H9 (cell line): ENCODE measurements at regions not wholly inside any gene's neighbourhood (a gene's known extent, or its start where the extent isn't known, plus 50 kb on each side); places are given as distances from the start of the nearest gene placed in this dataset.

Experiments used
- DNase-seq: peaks from one replicate; pipeline ENCODE4 v3.0.0-alpha.2; 2017
- H2AFZ ChIP-seq: one replicate; pipeline ENCODE4 v1.6.1; 2013; ENCODE audit warnings: mild to moderate bottlenecking, low read length, control low read depth, moderate library complexity
- H2AK5ac ChIP-seq: 2 replicates; pipeline ENCODE4 v1.6.1; 2013; ENCODE audit warnings: low read length, control low read depth, mixed read lengths; ENCODE audit not compliant: insufficient read length
- H2BK120ac ChIP-seq: one replicate; pipeline ENCODE4 v1.6.1; 2013; ENCODE audit warnings: low read depth, mild to moderate bottlenecking, low read length, control low read depth, inconsistent platforms; ENCODE audit not compliant: poor library complexity, severe bottlenecking
- H2BK12ac ChIP-seq: 2 replicates; pipeline ENCODE4 v1.6.1; 2013; ENCODE audit warnings: low read length, control low read depth, mixed read lengths, low read depth; ENCODE audit not compliant: insufficient read length
- H2BK15ac ChIP-seq: 2 replicates; pipeline ENCODE4 v1.6.1; 2013; ENCODE audit warnings: low read depth, low read length, control low read depth
- H2BK20ac ChIP-seq: one replicate; pipeline ENCODE4 v1.6.1; 2013; ENCODE audit warnings: low read depth, mild to moderate bottlenecking, low read length, control low read depth, inconsistent platforms; ENCODE audit not compliant: poor library complexity, severe bottlenecking
- H2BK5ac ChIP-seq: 2 replicates; pipeline ENCODE4 v1.6.1; 2013; ENCODE audit warnings: low read length, control low read depth, mixed read lengths; ENCODE audit not compliant: insufficient read length
- H3K14ac ChIP-seq: 2 replicates; pipeline ENCODE4 v1.6.1; 2013; ENCODE audit warnings: low read length, control low read depth; ENCODE audit not compliant: insufficient read depth
- H3K18ac ChIP-seq: 2 replicates; pipeline ENCODE4 v1.6.1; 2013; ENCODE audit warnings: low read depth, mild to moderate bottlenecking, mixed read lengths, low read length, control low read depth; ENCODE audit not compliant: insufficient read length
- H3K23ac ChIP-seq: 2 replicates; pipeline ENCODE4 v1.6.1; 2013; ENCODE audit warnings: low read length, control low read depth, mixed read lengths, low read depth; ENCODE audit not compliant: insufficient read length
- H3K23me2 ChIP-seq: 2 replicates; pipeline ENCODE4 v1.6.1; 2013; ENCODE audit warnings: low read depth, mild to moderate bottlenecking, mixed read lengths, low read length, control low read depth; ENCODE audit not compliant: insufficient read length, poor library complexity, severe bottlenecking
- H3K27ac ChIP-seq: 2 replicates; pipeline ENCODE4 v1.5.1; 2013; ENCODE audit warnings: low read length, control low read depth, mixed read lengths, low read depth; ENCODE audit not compliant: insufficient read length
- H3K27me3 ChIP-seq: 2 replicates; pipeline ENCODE4 v1.6.1; 2013; ENCODE audit warnings: low read length, control low read depth, inconsistent platforms; ENCODE audit not compliant: insufficient read depth
- H3K4ac ChIP-seq: 2 replicates; pipeline ENCODE4 v1.6.1; 2013; ENCODE audit warnings: low read depth, mild to moderate bottlenecking, control low read depth, inconsistent platforms, low read length, moderate library complexity
- H3K4me1 ChIP-seq: 2 replicates; pipeline ENCODE4 v1.6.1; 2013; ENCODE audit warnings: low read length, control low read depth, inconsistent platforms; ENCODE audit not compliant: insufficient read depth
- H3K4me2 ChIP-seq: 2 replicates; pipeline ENCODE4 v1.6.1; 2013; ENCODE audit warnings: low read length, control low read depth, mixed read lengths; ENCODE audit not compliant: insufficient read length, insufficient read depth
- H3K56ac ChIP-seq: 2 replicates; pipeline ENCODE4 v1.6.1; 2013; ENCODE audit warnings: low read depth, mild to moderate bottlenecking, mixed read lengths, low read length, control low read depth; ENCODE audit not compliant: insufficient read length
- H3K79me1 ChIP-seq: 2 replicates; pipeline ENCODE4 v1.6.1; 2013; ENCODE audit warnings: low read depth, mild to moderate bottlenecking, moderate library complexity, low read length, control low read depth, inconsistent platforms; ENCODE audit not compliant: insufficient read depth, poor library complexity, severe bottlenecking
- H3K79me2 ChIP-seq: 2 replicates; pipeline ENCODE4 v1.6.1; 2013; ENCODE audit warnings: low read length, control low read depth, inconsistent platforms; ENCODE audit not compliant: insufficient read depth
- H3K9ac ChIP-seq: 2 replicates; pipeline ENCODE4 v1.6.1; 2013; ENCODE audit warnings: low read length, control low read depth, mixed read lengths; ENCODE audit not compliant: insufficient read length; ENCODE audit errors: extremely low read depth
- H3K9me3 ChIP-seq: one replicate; pipeline ENCODE4 v1.6.1; 2013; ENCODE audit warnings: low read depth, low read length, inconsistent platforms; ENCODE audit not compliant: control insufficient read depth
- H3T11ph ChIP-seq: one replicate; pipeline ENCODE4 v1.6.1; 2013; ENCODE audit warnings: mild to moderate bottlenecking, low read length, control low read depth, inconsistent platforms
- H4K20me1 ChIP-seq: one replicate; pipeline ENCODE4 v1.6.1; 2013; ENCODE audit not compliant: control insufficient read depth, insufficient read length, insufficient read depth
- H4K5ac ChIP-seq: 2 replicates; pipeline ENCODE4 v1.6.1; 2013; ENCODE audit warnings: low read depth, mild to moderate bottlenecking, mixed read lengths, low read length, control low read depth; ENCODE audit not compliant: insufficient read length
- H4K8ac ChIP-seq: replicated peaks from 2 replicates; pipeline ENCODE4 v1.6.1; 2013; ENCODE audit warnings: low read length, control low read depth, mixed read lengths, low read depth; ENCODE audit not compliant: insufficient read length
- H4K91ac ChIP-seq: 2 replicates; pipeline ENCODE4 v1.6.1; 2013; ENCODE audit warnings: low read depth, mild to moderate bottlenecking, moderate library complexity, mixed read lengths, low read length, control low read depth; ENCODE audit not compliant: insufficient read length
- H3K27ac Mint-ChIP-seq, 3 experiments: 2 replicates in 2 of 3; 3 replicates in 1 of 3; pipeline ENCODE4 v1.8.0; 2020 to 2021; ENCODE audit warnings: mixed read lengths in 3 of 3, mild to moderate bottlenecking in 1 of 3, moderate library complexity in 1 of 3
- H3K27me3 Mint-ChIP-seq: 2 replicates; pipeline ENCODE4 v1.8.0; 2021; ENCODE audit warnings: low read depth, mild to moderate bottlenecking, moderate library complexity, mixed read lengths
- H3K36me3 Mint-ChIP-seq, 3 experiments: 2 replicates in 2 of 3; 3 replicates in 1 of 3; pipeline ENCODE4 v1.8.0; 2020 to 2021; ENCODE audit warnings: low read depth in 3 of 3, mixed read lengths in 3 of 3; ENCODE audit not compliant: insufficient read depth in 1 of 3
- H3K4me1 Mint-ChIP-seq, 2 experiments: 2 replicates each; pipeline ENCODE4 v1.8.0; 2020; ENCODE audit warnings: mixed read lengths in 2 of 2
- H3K4me3 Mint-ChIP-seq, 2 experiments: 2 replicates in 1 of 2; 3 replicates in 1 of 2; pipeline ENCODE4 v1.8.0; 2020 to 2021; ENCODE audit warnings: mild to moderate bottlenecking in 2 of 2, mixed read lengths in 2 of 2, moderate library complexity in 1 of 2
- H3K9me3 Mint-ChIP-seq, 2 experiments: 2 replicates in 1 of 2; 3 replicates in 1 of 2; pipeline ENCODE4 v1.8.0; 2020; ENCODE audit warnings: mild to moderate bottlenecking in 2 of 2, mixed read lengths in 2 of 2, moderate library complexity in 1 of 2
- CTCF ChIP-seq: fragments of 200-600 bp; sonication (generic); conservative IDR thresholded peaks from 3 replicates; pipeline ENCODE4 v1.8.0; 2021; ENCODE audit warnings: antibody characterized with exemption, mild to moderate bottlenecking
- WGBS: extraction: QIAGEN DNeasy Blood & Tissue Kit; methylation state at CpG from one replicate; pipeline ENCODE4 v1.1.7; 2013; ENCODE audit warnings: missing lambda C conversion rate, low lambda C conversion rate, mixed read lengths; ENCODE audit not compliant: insufficient read length; ENCODE audit errors: extremely low coverage; 5-methylcytosine and 5-hydroxymethylcytosine counted together

GRCh38 chr11:23138761-23139160 lies 278.5 kb upstream of the CCDC179 start:
- Histone ChIP-seq H2BK12ac (no peak overlapping the region), H3K56ac (no peak overlapping the region), H3K27ac (no peak overlapping the region), H3K9me3 (no peaks in the 10 kb centered on the region), H3K18ac (no peak overlapping the region), H3K4me1 (no peaks in the 10 kb centered on the region), H2BK20ac (no peak overlapping the region), H2BK15ac (no peak overlapping the region), H3K4me2 (no peak overlapping the region), H3K23ac (no peak overlapping the region), H3K14ac (no peak overlapping the region), H4K8ac (no peak overlapping the region), H3K79me1 (no peaks in the 10 kb centered on the region), H4K91ac (no peak overlapping the region), H3K23me2 (no peaks in the 10 kb centered on the region), H4K20me1 (no peaks in the 10 kb centered on the region), H2AFZ (no peak overlapping the region), H3T11ph (no peak overlapping the region), H2BK5ac (no peak overlapping the region), H3K27me3 (no peaks in the 10 kb centered on the region), H2BK120ac (no peak overlapping the region), H4K5ac (no peak overlapping the region), H3K4ac (no peak overlapping the region), H3K79me2 (no peaks in the 10 kb centered on the region), H3K9ac (no peak overlapping the region), H2AK5ac (no peak overlapping the region)
- Mint-ChIP-seq H3K27me3 (no peaks in the 10 kb centered on the region), H3K9me3 (peaks cover 0 to 3% of the 10 kb centered on the region in 2 experiments; a peak in 2 of 5 replicates), H3K36me3 (peaks cover 0 to 2% (median 2%) of the 10 kb centered on the region in 3 experiments; a peak in 4 of 7 replicates), H3K27ac (no peak overlapping the region), H3K4me3 (no peak overlapping the region), H3K4me1 (peaks cover 3 to 4% of the 10 kb centered on the region in 2 experiments)
- no CpG with 5 or more reads among the region's 1 CpG for WGBS
- TF ChIP-seq CTCF, result no peak
- no peak for DNase-seq
